ENCODE measurements at regions not wholly inside any gene's neighbourhood (a gene's known extent, or its start where the extent isn't known, plus 50 kb on each side); places are given as distances from the start of the nearest gene placed in this dataset.

- peak; percentile 63 for DNase-seq
Measured at GRCh38 chr17:81345228-81346089, 49.8 kb upstream of the BAHCC1 start.
